ENCODE measurements at regions not wholly inside any gene's neighbourhood (a gene's known extent, or its start where the extent isn't known, plus 50 kb on each side); places are given as distances from the start of the nearest gene placed in this dataset.

GRCh38 chr2:53233759-53234547 lies 533.7 kb upstream of the CHAC2 start:
- no peak for DNase-seq (ENCODE audit: unreplicated experiment)
- CTCF ChIA-PET = interaction anchor here (0.6 to 0.7 kb wide), 3 partner anchors 17 to 1070 kb away, joined by 3 read pairs; no protein-coding TSS in a partner anchor
- Mint-ChIP-seq H3K27ac (ENCODE audit: low read depth, unreplicated experiment) (no peak overlapping the region), H3K4me3 (ENCODE audit: unreplicated experiment) (no peak overlapping the region), H3K36me3 (ENCODE audit: insufficient read depth, unreplicated experiment) (no peaks in the 10 kb centered on the region), H3K9me3 (ENCODE audit: unreplicated experiment) (no peaks in the 10 kb centered on the region), H3K27me3 (ENCODE audit: insufficient read depth, unreplicated experiment) (no peaks in the 10 kb centered on the region), H3K4me1 (ENCODE audit: insufficient read depth, unreplicated experiment) (no peaks in the 10 kb centered on the region)
- POLR2A ChIA-PET = no interaction called here
- no peak for TF ChIP-seq CTCF (IDR thresholded peaks at IDR 0.05; ENCODE audit: unreplicated experiment)
- no TSS peak for BruUV-seq (replicated peaks)
- intact Hi-C loops (cut with micrococcal nuclease) = no loop called here

- CTCF ChIA-PET = no interaction called here
- H3K27me3 Mint-ChIP-seq (ENCODE audit: insufficient read depth, unreplicated experiment) = no peaks in the 10 kb centered on the region
- H3K27ac Mint-ChIP-seq (ENCODE audit: low read depth, unreplicated experiment) = no peak overlapping the region
- no peaks in the 10 kb centered on the region for H3K4me1 Mint-ChIP-seq (ENCODE audit: insufficient read depth, unreplicated experiment)
- H3K9me3 Mint-ChIP-seq (ENCODE audit: unreplicated experiment) = no peaks in the 10 kb centered on the region
- no TSS peak for BruUV-seq (replicated peaks)
- TF ChIP-seq CTCF (IDR thresholded peaks at IDR 0.05; ENCODE audit: unreplicated experiment) = no peak
- H3K4me3 Mint-ChIP-seq (ENCODE audit: unreplicated experiment) = no peak overlapping the region
- DNase-seq (ENCODE audit: unreplicated experiment) = no peak
- intact Hi-C loops (cut with micrococcal nuclease) = no loop called here
- H3K36me3 Mint-ChIP-seq (ENCODE audit: insufficient read depth, unreplicated experiment) = no peaks in the 10 kb centered on the region
- POLR2A ChIA-PET = no interaction called here
Measured at GRCh38 chr2:53231908-53232307, 535.7 kb upstream of the CHAC2 start.

DNA sequence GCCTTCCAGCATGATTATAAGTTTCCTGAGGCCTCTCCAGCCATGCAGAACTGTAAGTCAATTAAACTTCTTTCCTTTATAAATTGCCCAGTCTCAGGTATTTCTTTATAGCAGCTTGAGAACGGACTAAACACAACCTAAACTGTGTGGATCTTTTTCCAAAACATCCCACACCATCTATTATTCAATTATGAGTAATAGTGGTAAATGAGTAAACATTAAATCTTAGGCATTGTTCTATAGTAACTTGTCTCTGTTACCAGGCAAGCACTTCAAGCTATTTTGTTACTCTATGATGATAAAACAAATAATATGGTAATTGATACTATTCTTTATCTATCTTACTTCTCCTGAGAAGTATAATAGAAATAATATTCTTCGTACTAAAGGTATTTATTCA lies 536.9 kb upstream of the CHAC2 start:
- intact Hi-C loops (cut with micrococcal nuclease) = no loop called here

GRCh38 chr2:53227535-53227934 lies 540.1 kb upstream of the CHAC2 start:
- Mint-ChIP-seq H3K9me3 (ENCODE audit: unreplicated experiment) (no peaks in the 10 kb centered on the region), H3K4me3 (ENCODE audit: unreplicated experiment) (no peak overlapping the region), H3K27ac (ENCODE audit: low read depth, unreplicated experiment) (no peak overlapping the region), H3K4me1 (ENCODE audit: insufficient read depth, unreplicated experiment) (no peaks in the 10 kb centered on the region), H3K27me3 (ENCODE audit: insufficient read depth, unreplicated experiment) (no peaks in the 10 kb centered on the region), H3K36me3 (ENCODE audit: insufficient read depth, unreplicated experiment) (no peaks in the 10 kb centered on the region)
- CTCF ChIA-PET = no interaction called here
- no peak for TF ChIP-seq CTCF (IDR thresholded peaks at IDR 0.05; ENCODE audit: unreplicated experiment)
- intact Hi-C loops (cut with micrococcal nuclease) = no loop called here
- BruUV-seq (replicated peaks) = no TSS peak
- POLR2A ChIA-PET = interaction anchor here (0.7 kb wide), 1 partner anchor 8 kb away, joined by 3 read pairs; no protein-coding TSS in a partner anchor
- DNase-seq (ENCODE audit: unreplicated experiment) = no peak

More for the DNA sequence above, 536.9 kb upstream of the CHAC2 start:
- no peak overlapping the region for H3K4me3 Mint-ChIP-seq (ENCODE audit: unreplicated experiment)
- DNase-seq (ENCODE audit: unreplicated experiment) = no peak
- no TSS peak for BruUV-seq (replicated peaks)
- no peaks in the 10 kb centered on the region for H3K36me3 Mint-ChIP-seq (ENCODE audit: insufficient read depth, unreplicated experiment)
- ChIA-PET CTCF (no interaction called here), POLR2A (no interaction called here)
- H3K9me3 Mint-ChIP-seq (ENCODE audit: unreplicated experiment) = no peaks in the 10 kb centered on the region
- H3K27me3 Mint-ChIP-seq (ENCODE audit: insufficient read depth, unreplicated experiment) = no peaks in the 10 kb centered on the region
- no peaks in the 10 kb centered on the region for H3K4me1 Mint-ChIP-seq (ENCODE audit: insufficient read depth, unreplicated experiment)
- H3K27ac Mint-ChIP-seq (ENCODE audit: low read depth, unreplicated experiment) = no peak overlapping the region
- no peak for TF ChIP-seq CTCF (IDR thresholded peaks at IDR 0.05; ENCODE audit: unreplicated experiment)
